ENCODE measurements at regions not wholly inside any gene's neighbourhood (a gene's known extent, or its start where the extent isn't known, plus 50 kb on each side); places are given as distances from the start of the nearest gene placed in this dataset.
"Not testable (repeated sequence)": the region's sequence is repeated elsewhere in the genome, so short reads cannot be mapped to it uniquely, and the experiment has no call there.

DNA sequence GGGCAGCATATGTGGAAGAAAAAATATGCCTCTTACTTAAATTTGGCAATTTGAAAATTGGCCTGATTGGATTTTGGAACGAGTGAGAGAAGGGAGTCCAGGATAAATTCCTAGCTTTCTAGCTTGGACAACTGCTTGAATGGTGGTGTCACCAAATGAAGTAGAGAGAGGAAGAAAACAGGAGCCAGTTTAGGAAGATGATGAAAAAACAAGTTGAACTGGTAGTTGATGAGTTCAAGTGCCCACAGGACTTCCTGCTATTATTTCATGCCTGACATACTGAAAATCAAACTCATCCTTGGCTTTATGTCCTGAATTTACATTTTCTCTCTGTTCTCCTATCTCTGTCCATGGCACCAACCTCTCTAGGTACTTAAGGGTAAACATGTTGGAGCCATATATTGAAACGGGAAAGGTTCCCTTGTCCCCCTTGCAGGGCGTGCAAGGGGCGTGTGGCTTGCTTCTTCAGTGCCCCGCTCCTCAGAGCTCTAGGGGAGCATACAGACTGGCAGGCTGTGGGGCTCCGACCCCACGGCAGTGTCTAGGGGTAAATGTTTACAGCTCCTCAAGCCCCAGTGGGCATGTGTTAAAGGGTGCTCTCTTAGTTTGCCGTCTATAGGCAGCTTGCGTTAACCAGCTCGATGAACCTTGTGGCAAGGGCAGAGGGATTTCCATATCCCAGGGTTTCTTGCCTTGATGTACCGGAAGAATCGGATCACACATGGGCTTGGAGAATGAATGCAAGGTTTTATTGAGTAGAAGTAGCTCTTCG is 250.7 kb upstream of the PGRMC2 start:
- no peak for DNase-seq (ENCODE audit: low spot score)
- H3K4me1 Mint-ChIP-seq (ENCODE audit: low read depth): no peaks in the 10 kb centered on the region
- no peaks in the 10 kb centered on the region for H3K9me3 Mint-ChIP-seq
- no peak overlapping the region for H3K27ac Mint-ChIP-seq
- intact Hi-C loops (cut with micrococcal nuclease): no loop called here
- H3K36me3 Mint-ChIP-seq (ENCODE audit: low read depth): no peaks in the 10 kb centered on the region
- no peaks in the 10 kb centered on the region for H3K27me3 Mint-ChIP-seq (ENCODE audit: low read depth)
- no peak overlapping the region for H3K4me3 Mint-ChIP-seq (ENCODE audit: low read depth)

DNA sequence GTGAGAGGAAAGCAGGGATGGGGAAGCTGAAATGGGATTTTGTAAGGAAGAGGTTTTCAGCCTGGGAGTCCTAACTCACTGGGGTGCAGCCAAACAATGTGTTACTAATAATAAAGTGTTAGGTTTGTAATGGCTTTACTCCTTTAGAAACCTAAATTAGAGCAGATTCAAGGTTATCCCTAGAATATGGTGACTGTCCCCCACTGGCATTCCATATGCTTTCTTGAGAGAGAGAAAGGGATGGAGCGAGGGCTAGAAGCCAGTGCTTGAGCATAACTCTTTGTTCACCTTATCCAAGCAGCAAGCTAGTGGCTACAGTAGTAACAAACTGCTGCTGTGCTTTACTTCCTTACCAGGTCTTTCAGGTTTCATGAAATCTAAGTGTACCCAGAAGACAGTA is 249.1 kb upstream of the PGRMC2 start:
- Mint-ChIP-seq H3K4me1 (ENCODE audit: low read depth) (no peaks in the 10 kb centered on the region), H3K9me3 (no peaks in the 10 kb centered on the region), H3K4me3 (ENCODE audit: low read depth) (no peak overlapping the region), H3K27ac (no peak overlapping the region), H3K36me3 (ENCODE audit: low read depth) (no peaks in the 10 kb centered on the region), H3K27me3 (ENCODE audit: low read depth) (peaks cover 8% of the 10 kb centered on the region)
- no peak for DNase-seq (ENCODE audit: low spot score)
- intact Hi-C loops (cut with micrococcal nuclease): no loop called here

DNA sequence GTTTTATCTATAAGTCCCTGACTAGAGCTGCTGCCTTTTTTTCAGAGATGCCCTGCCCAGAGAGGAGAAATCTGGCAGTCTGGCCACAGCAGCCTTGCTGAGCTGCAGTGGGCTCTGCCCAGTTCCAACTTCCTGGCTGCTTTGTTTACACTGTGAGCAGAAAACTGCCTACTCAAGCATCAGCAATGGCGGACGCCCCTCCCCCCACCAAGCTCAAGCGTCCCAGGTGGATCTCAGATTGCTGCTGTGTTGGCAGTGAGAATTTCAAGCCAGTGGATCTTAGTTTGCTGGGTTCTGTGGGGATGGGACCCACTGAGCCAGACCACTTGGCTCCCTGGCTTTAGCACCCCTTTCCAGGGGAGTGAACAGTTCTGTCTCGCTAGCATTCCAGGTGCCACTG is 247.9 kb upstream of the PGRMC2 start:
- H3K27ac Mint-ChIP-seq; H3K4me3 Mint-ChIP-seq (ENCODE audit: low read depth); H3K36me3 Mint-ChIP-seq (ENCODE audit: low read depth); intact Hi-C loops (cut with micrococcal nuclease); H3K27me3 Mint-ChIP-seq (ENCODE audit: low read depth); H3K9me3 Mint-ChIP-seq; H3K4me1 Mint-ChIP-seq (ENCODE audit: low read depth); DNase-seq (ENCODE audit: low spot score): not testable (repeated sequence)

DNA sequence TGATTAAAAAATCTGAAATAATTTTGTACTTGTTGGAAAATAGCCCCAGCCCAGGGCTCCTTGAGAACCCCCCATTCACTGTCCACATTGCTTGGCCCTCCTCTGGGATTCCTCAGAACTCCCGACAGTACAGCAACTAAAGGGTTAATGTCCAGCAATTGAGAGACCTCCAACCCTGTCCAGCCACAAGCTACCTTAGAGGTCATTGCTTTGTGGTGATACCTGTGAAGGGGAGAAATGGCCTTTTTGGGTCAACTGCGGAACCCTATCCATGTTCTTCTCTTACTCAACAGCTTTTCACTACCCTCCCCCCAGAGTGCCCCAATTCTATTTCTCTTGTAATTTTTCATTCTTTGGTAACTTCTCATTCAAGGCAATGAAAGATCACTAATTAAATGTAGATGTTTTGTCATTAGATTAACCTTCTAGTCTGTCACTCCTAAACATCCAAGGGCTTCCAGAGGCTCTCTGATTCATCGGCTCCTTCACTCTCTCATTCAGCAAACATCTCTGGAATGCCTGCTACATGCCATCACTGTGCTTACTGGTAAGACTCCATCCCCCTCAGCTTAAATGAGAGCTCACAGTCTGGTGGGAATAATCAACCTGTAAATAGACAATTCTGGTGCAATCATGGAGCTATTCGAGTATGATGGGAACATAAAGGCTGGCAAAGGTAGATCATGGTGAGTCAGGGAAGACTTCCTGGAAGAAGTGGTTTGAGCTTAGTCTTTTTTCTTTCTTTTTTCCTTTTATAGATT is 241.4 kb upstream of the PGRMC2 start:
- DNase-seq (ENCODE audit: low spot score): no peak
- no peaks in the 10 kb centered on the region for H3K9me3 Mint-ChIP-seq
- H3K27ac Mint-ChIP-seq: no peak overlapping the region
- H3K36me3 Mint-ChIP-seq (ENCODE audit: low read depth): no peaks in the 10 kb centered on the region
- H3K27me3 Mint-ChIP-seq (ENCODE audit: low read depth): peaks cover 8% of the 10 kb centered on the region
- H3K4me1 Mint-ChIP-seq (ENCODE audit: low read depth): peaks cover 6% of the 10 kb centered on the region
- H3K4me3 Mint-ChIP-seq (ENCODE audit: low read depth): no peak overlapping the region
- intact Hi-C loops (cut with micrococcal nuclease): no loop called here

DNA sequence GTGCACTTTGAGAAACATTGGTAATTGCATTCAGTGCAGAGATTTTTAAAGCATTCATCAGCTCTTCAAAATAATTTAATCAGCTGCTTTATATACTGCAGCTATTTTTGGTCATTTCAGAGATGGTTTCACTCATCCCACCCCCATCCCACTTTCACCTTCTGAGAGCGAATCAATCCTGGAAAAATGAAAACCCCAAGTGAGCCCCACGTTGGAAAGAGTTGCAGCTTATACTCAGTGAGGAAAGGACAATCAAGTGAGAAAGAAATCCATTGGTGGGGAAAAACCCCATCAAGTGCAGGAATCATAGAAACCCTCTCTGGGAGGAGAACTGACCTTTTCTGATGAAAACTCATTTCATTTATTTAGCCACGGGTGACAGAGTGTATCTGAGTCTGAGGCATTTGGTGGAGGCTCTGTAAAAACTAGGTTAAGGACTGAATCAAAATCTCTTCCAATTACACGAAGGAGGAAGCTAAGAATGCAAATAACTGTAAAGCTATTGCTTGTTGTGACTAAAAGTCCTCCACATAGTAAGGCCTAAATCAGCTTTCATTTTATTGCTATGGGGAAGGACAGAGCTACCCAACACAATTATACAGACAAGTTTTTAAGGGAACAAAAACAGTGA is 240.4 kb upstream of the PGRMC2 start:
- DNase-seq (ENCODE audit: low spot score): no peak
- Mint-ChIP-seq H3K4me3 (ENCODE audit: low read depth) (no peak overlapping the region), H3K36me3 (ENCODE audit: low read depth) (no peaks in the 10 kb centered on the region), H3K27ac (no peak overlapping the region), H3K4me1 (ENCODE audit: low read depth) (peaks cover 6% of the 10 kb centered on the region), H3K9me3 (no peaks in the 10 kb centered on the region), H3K27me3 (ENCODE audit: low read depth) (peaks cover 7% of the 10 kb centered on the region)
- intact Hi-C loops (cut with micrococcal nuclease): no loop called here

DNA sequence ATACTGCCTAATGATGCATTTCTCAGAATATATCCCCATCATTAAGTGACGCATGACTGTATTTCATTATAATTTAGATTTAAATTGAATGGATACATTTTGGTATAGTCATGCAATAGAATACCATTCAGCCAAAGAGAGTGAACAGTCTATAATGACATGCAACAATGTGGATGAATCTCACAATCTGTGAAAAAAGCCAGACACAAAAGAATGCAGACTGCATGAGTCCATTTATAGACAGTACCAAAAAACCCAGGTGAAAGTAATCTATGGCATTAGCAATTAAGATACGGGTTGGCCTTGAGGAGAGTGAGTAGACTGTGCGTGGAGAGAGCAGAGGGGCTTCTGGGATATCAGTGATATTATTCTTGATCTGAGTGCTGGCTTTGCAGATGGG is 239.7 kb upstream of the PGRMC2 start:
- no peak overlapping the region for H3K4me3 Mint-ChIP-seq (ENCODE audit: low read depth)
- H3K9me3 Mint-ChIP-seq: no peaks in the 10 kb centered on the region
- H3K36me3 Mint-ChIP-seq (ENCODE audit: low read depth): no peaks in the 10 kb centered on the region
- H3K27ac Mint-ChIP-seq: no peak overlapping the region
- no peak for DNase-seq (ENCODE audit: low spot score)
- intact Hi-C loops (cut with micrococcal nuclease): no loop called here
- peaks cover 6% of the 10 kb centered on the region for H3K4me1 Mint-ChIP-seq (ENCODE audit: low read depth)
- H3K27me3 Mint-ChIP-seq (ENCODE audit: low read depth): peaks cover under 1% of the 10 kb centered on the region

DNA sequence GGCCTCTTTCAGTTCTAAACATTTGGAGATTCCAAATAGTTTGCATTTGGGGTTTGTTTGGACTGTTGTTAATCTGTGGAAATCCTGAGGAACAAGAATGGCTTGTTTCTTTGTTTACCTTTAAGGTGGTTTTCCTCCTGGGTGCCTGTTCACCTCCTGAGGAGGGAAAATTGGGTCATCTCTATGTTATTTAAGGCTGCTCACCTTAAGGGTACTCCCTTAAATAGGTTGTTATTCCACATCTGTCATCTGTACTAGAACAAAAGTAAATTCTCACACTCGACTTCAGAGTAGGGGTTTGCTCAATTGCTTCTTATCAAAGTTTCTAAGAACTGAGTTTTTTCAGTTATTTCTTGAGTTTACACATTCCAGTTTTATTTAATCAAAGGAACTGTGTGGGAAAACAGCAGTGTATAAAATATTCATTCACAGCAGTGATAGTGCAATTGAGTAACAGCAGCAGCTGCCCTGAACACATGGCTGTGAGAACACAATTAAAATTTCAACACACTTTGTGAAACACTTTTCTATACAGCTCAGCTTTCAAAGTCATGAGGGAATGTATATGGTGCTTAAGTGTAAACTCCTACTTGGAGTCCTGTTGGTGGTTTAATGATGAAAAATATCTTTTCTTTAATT is 238.5 kb upstream of the PGRMC2 start:
- Mint-ChIP-seq H3K27ac (no peak overlapping the region), H3K4me3 (ENCODE audit: low read depth) (no peak overlapping the region), H3K36me3 (ENCODE audit: low read depth) (no peaks in the 10 kb centered on the region), H3K9me3 (no peaks in the 10 kb centered on the region), H3K4me1 (ENCODE audit: low read depth) (peaks cover 6% of the 10 kb centered on the region), H3K27me3 (ENCODE audit: low read depth) (no peaks in the 10 kb centered on the region)
- intact Hi-C loops (cut with micrococcal nuclease): no loop called here
- no peak for DNase-seq (ENCODE audit: low spot score)

DNA sequence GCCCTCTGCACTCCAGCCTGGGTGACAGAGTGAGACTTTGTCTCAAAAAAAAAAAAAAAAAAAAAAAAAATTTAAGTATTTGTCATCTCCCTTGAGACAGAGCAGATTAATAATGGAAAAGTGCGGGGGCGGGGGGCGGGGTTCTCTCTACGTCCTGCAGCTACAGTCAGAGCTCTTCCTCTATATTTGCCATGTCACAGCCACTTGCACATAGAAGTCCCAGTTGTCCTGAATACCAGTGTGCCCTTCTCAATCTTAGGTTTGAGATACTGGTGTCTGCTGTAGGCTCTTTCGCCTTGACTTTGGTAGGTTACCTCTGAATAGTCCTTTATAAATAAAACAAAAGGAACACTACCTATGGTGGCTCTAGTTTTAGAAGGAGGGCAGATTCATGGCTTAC is 237.8 kb upstream of the PGRMC2 start:
- H3K9me3 Mint-ChIP-seq: no peaks in the 10 kb centered on the region
- H3K27me3 Mint-ChIP-seq (ENCODE audit: low read depth): no peaks in the 10 kb centered on the region
- H3K27ac Mint-ChIP-seq: no peak overlapping the region
- peaks cover 6% of the 10 kb centered on the region for H3K4me1 Mint-ChIP-seq (ENCODE audit: low read depth)
- no peak overlapping the region for H3K4me3 Mint-ChIP-seq (ENCODE audit: low read depth)
- no peak for DNase-seq (ENCODE audit: low spot score)
- H3K36me3 Mint-ChIP-seq (ENCODE audit: low read depth): no peaks in the 10 kb centered on the region
- intact Hi-C loops (cut with micrococcal nuclease): no loop called here

DNA sequence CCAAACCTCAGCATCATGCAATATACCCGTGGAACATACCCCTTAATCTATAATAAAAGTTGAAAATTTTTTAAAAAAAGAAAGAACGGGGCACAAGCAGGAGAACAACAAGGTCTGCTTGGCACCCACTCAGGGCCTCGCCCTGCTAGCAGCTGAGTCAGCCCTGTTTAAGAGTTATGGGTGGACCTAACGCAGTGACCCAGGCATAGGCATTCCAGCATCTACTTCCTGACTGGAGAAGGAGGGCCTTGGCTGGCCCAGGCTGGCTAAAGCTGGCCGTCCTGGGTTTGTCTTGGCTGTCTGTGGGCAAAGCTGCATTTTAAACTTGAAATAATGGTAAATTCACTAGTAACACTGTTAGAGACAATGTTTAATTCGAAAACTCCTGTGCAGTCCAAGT is 236.7 kb upstream of the PGRMC2 start:
- intact Hi-C loops (cut with micrococcal nuclease): no loop called here
- Mint-ChIP-seq H3K27ac (no peak overlapping the region), H3K4me1 (ENCODE audit: low read depth) (peaks cover 6% of the 10 kb centered on the region), H3K27me3 (ENCODE audit: low read depth) (no peaks in the 10 kb centered on the region), H3K36me3 (ENCODE audit: low read depth) (no peaks in the 10 kb centered on the region), H3K9me3 (no peaks in the 10 kb centered on the region), H3K4me3 (ENCODE audit: low read depth) (no peak overlapping the region)
- no peak for DNase-seq (ENCODE audit: low spot score)

DNA sequence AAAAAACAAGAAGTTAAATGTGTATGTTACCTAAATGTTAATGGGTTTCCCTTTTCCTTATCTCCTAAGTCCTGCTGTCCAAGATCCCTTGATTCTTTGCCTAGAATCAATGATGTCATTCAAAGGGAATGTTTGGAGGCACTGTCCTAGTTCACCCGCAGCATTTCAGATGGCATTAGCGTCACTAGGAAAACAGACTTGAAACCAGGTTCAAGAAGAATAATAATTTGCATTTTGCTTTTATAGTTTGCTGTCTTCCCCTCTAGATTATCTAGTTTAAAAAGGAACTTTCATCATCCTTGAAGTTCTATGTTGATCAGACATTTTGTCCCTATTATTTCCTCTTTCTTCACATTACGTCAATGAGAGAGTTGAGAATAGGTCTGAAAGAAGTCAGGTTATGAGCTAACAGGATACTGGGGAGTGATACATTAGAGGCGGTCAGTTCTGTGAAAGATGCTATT is 234.1 kb upstream of the PGRMC2 start:
- no peaks in the 10 kb centered on the region for H3K9me3 Mint-ChIP-seq
- no peak overlapping the region for H3K27ac Mint-ChIP-seq
- no peaks in the 10 kb centered on the region for H3K27me3 Mint-ChIP-seq (ENCODE audit: low read depth)
- peaks cover 12% of the 10 kb centered on the region for H3K4me1 Mint-ChIP-seq (ENCODE audit: low read depth)
- no peak overlapping the region for H3K4me3 Mint-ChIP-seq (ENCODE audit: low read depth)
- intact Hi-C loops (cut with micrococcal nuclease): no loop called here
- no peak for DNase-seq (ENCODE audit: low spot score)
- no peaks in the 10 kb centered on the region for H3K36me3 Mint-ChIP-seq (ENCODE audit: low read depth)

DNA sequence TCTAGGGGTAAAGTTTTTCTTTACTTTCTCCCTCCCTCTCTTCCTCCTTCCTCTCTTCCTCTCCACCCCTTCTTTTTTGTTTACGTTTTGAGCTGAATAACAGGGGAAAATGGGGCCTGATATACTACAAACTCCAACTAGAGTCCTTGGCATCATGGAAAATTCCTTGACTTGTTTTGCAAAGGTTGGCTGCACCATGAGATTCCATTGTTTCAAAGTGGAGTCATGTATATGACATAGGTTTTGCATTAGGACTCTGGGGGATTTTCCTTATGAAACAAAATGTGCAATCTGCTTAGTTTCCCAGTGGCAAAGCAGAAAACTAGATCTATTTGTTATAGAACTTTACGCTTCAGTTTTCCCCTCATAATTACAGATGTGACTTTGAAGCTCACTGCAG is 233.5 kb upstream of the PGRMC2 start:
- intact Hi-C loops (cut with micrococcal nuclease): no loop called here
- H3K4me1 Mint-ChIP-seq (ENCODE audit: low read depth): peaks cover 12% of the 10 kb centered on the region
- no peak overlapping the region for H3K4me3 Mint-ChIP-seq (ENCODE audit: low read depth)
- no peak overlapping the region for H3K27ac Mint-ChIP-seq
- no peaks in the 10 kb centered on the region for H3K9me3 Mint-ChIP-seq
- H3K36me3 Mint-ChIP-seq (ENCODE audit: low read depth): no peaks in the 10 kb centered on the region
- no peak for DNase-seq (ENCODE audit: low spot score)
- no peaks in the 10 kb centered on the region for H3K27me3 Mint-ChIP-seq (ENCODE audit: low read depth)

DNA sequence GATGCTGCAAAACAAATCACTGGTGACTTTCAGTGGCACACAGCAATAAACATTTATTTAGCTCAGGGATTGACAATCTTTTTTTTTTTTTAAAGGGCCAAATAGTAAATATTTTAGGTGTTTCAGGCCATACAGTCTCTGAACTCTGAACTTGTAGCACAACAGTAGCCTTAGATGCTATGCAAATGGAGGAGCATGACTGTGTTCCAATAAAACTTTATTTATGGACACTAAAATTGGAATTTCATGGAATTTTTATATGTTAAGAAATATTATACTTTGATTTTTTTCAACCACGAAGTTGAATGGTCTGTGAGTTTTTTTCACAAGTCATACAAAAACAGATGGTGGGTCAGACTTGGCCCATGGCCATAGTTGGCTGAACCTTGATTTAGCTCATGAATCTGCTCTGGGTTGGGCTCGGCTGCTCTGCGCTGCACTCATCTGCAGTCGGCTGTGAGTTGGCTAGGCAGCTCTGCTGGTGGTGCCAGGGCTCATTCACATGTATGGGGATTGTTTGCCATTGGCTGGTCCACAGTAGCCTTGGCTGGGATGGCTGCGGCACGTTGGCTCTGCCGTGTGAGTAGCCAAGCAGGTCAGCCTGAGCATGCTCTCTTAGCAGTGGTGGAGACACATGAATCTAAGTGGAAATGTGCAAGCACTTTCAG is 231.7 kb upstream of the PGRMC2 start:
- Mint-ChIP-seq H3K9me3 (peaks cover 4% of the 10 kb centered on the region), H3K27me3 (ENCODE audit: low read depth) (no peaks in the 10 kb centered on the region), H3K4me3 (ENCODE audit: low read depth) (no peak overlapping the region), H3K4me1 (ENCODE audit: low read depth) (peaks cover 10% of the 10 kb centered on the region), H3K36me3 (ENCODE audit: low read depth) (peaks cover 3% of the 10 kb centered on the region), H3K27ac (no peak overlapping the region)
- no peak for DNase-seq (ENCODE audit: low spot score)
- intact Hi-C loops (cut with micrococcal nuclease): loop anchor here (5.0 kb wide), 1 partner anchor 33 kb away; no protein-coding TSS in a partner anchor

All from activated T-helper 2 cell treated with anti-CD3 and anti-CD28 coated beads, Interferon-gamma antibody, Interleukin-2, Interleukin-4, amounts not matched to agents 10 μg/mL and 5 μg/mL and 100 μg/mL, durations not matched to agents 14 hours and 24 hours and 36 hours (primary cell).